DMS153 treated with DMSO at 0.1 percent for 48 hours (cell line): ENCODE measurements at regions not wholly inside any gene's neighbourhood (a gene's known extent, or its start where the extent isn't known, plus 50 kb on each side); places are given as distances from the start of the nearest gene placed in this dataset.

Source experiments
- DNase-seq: peaks from one replicate; lab custom pipeline; 2025; ENCODE audit not compliant: unreplicated experiment; lab: John Stamatoyannopoulos, UW

DNA sequence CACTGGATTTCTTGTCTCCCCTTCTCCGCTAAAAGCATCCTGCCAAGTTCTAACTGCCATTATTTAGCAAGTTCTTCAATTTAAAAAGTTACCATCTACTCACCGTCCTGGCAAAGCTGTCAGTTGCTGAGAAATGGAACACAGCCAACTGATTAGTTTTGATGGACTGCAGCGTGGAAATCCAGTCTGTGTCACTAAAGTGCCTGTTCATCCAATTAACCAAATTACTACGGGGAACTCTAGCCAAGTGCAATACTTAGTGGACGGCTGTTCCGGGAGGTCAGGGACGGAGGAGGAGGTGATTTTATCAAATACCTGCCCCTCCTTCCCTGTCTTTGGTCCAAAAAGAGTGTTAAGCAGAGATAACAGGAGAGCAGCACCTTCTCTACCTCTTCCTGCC is 260.7 kb downstream of the MAF start:
- no peak for DNase-seq

DNA sequence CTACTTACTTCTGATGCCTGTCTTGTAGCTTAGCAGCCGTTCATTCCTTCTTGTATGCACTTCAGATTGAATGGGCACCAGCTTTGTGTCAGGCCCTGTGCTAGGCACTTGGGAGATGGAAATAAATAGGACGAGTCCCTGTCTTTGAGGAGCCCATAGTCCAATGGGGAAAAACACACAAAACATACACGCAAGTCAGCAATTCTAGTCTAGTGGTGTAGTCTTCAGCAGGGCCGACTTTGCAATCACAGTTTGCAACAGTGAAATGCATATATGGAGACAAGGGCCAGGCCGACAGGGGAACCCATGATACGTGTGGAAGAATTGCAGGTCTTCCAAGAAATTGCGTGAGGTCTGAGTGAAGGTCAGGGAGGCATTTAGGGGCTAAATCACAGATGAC is 262.6 kb downstream of the MAF start:
- no peak for DNase-seq

DNA sequence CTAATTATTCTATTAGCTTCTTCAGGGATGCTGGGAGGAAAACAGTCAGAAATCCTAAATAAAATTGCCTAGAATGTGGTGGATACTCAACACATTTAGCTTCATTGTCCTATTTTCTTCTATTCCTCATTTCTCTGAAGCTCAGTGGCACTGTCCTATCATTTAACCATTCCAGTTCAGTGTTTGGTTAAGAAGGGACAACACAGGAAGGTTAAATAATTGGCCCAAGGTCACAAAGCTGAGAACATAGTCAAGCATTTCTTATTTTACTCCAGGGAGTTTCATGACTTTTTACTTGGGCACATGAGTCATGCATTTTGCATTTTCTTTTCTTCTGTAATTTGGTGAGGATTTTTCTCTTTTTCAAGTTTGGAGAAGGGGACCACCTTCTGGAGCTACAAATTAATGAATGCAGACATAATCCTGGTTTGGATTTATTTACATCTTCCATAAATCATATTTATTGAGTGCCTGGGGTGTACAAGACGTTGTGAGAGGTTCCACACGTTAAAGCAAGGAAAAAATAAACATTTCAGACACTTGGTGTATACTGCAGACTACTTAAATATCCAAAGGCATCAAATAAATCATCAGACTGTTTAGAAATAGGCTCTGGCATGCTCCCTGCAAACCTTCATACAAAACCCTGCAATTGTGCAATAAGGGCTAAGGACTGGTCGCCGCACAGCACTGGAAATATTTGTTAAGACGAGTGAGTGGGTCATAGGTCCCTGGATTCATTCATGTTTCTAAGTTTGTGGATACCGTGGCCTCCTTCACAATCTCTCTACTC is 263.9 kb downstream of the MAF start:
- DNase-seq = no peak

DNA sequence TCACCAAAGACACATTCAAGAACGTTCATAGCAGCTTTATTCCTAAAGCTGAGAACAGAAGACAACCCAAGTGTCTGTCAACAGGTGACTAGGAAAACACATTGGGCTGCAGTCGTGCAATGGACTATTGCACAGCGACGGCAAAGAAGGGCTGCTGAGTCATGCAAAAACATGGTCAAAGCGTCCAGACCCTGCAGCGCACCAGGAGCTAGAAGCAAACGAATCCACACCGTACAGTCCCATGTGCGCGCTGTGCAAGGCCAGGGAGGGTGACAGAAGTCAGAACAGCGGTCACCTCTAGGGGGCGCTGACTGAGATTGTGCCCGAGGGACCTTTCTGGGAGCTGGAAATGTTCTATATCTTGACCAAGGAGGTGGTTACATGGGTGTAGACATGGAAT is 266.4 kb downstream of the MAF start:
- DNase-seq = no peak

- no peak for DNase-seq
Measured at GRCh38 chr16:79331066-79331465, 269.5 kb downstream of the MAF start.

DNA sequence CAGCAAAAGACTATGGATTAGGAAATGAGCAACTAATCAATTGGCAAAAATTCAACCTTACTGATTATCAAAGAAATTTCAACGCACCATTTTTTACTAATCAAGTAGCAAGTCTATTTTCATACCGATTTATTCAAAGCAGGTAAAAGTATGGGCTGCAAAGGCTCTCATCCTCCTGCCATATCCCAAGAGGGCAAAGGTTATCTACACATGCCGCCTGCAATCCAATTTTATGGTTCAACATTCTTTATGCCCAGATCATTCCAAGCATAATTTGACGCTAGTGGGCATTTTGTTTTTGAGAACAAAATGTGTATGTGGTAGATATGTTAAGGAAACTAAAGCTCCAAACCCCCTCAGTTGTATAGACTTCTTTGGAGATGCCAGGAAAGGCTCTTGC is 270.6 kb downstream of the MAF start:
- no peak for DNase-seq

GRCh38 chr16:79329166-79329521 is 271.4 kb downstream of the MAF start:
- DNase-seq = no peak

GRCh38 chr16:79328402-79329165 is 272.0 kb downstream of the MAF start:
- DNase-seq = no peak

- DNase-seq = no peak
Measured at GRCh38 chr16:79327836-79328235, 272.7 kb downstream of the MAF start.

DNA sequence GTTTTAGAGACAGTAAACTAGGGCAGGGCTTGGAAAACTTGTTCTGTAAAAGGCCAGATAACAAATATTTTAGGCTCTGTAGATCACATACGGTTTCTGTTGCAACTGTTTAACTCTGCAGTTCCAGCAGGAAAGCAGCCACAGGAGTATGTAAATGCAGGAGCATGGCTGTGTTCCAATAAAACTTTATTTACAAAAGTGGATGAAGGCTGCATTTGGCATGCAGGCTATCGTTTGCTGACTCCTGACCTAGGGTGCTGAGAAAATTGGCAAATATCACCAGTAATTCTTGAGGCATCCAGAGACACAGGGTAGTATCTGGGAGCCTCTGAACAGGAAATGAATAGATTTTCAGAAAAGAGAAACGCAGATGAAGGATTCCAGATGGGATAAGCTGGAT is 274.0 kb downstream of the MAF start:
- no peak for DNase-seq

DNA sequence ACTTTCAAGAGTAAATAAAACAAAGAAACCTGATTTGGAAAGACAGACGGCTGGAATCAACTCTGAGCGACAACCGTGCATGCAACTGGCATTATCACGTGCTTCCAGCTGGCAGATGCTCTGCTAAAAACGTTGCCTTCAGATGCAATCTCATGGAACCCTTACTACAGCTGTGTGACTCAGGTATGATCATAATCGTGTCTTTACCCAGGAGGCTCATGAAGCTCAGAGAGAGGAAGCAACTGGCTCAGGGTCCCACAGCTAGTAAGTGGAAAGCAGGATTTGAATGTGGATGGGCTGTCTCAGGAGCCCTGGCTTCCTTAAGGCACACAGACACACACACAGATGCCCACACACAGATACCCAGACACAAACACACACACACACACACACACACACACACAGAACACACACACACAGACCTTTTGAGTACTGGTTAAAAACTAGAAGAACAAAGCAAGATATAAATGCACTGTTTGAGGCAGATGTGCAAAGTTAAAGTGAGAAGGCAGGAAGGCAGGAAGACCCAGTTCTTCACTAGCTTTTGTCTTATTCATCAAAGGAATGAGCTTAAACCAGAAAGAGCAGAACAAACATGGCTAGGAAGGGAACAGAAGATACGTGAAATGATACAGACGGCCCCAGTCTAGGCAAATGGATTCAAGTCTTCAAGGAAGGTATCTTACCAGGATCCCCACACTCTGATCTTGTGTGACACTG is 275.2 kb downstream of the MAF start:
- no peak for DNase-seq

DNA sequence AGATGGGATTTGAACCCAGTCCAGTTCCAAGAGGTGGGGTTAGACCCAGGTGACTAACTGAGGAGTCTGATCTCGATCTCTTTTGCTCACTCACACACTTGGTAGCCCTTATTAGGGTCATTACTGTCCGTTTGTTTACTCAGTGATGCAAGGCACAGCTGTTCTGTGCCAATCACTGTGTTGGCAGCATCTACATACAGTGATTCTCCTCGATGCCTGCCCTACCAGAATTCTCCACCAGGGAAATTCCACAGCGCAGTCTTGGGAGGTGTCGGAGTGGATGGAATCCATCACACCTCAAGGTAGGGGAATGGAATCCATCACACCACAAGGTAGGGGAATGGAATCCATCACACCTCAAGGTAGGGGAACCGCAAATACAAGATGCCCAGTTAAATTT is 279.6 kb downstream of the MAF start:
- DNase-seq = no peak

GRCh38 chr16:79318143-79318899 is 282.2 kb downstream of the MAF start:
- DNase-seq = no peak

- DNase-seq = no peak
Measured at GRCh38 chr16:79317521-79317920, 283.0 kb downstream of the MAF start.

DNA sequence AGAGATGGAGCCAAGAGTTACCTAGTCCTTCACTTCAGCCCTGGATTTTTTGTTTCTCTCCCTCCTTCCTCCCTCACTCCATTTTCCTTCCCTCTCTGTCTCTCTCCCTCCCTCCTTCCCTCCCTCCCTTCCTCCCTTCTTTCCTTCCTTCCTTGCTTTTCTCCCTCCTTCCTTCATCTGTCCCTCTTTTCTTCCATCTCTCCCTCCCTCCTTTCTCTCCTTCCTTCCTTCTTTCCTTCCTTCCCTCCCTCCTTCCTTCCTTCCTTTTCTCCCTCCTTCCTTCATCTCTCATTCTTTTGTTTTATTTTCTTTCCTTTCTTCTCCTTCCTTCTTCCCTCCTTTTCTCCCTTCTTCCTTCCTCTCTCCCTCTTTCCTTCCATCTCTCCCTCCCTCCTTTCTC is 283.5 kb downstream of the MAF start:
- no peak for DNase-seq

DNA sequence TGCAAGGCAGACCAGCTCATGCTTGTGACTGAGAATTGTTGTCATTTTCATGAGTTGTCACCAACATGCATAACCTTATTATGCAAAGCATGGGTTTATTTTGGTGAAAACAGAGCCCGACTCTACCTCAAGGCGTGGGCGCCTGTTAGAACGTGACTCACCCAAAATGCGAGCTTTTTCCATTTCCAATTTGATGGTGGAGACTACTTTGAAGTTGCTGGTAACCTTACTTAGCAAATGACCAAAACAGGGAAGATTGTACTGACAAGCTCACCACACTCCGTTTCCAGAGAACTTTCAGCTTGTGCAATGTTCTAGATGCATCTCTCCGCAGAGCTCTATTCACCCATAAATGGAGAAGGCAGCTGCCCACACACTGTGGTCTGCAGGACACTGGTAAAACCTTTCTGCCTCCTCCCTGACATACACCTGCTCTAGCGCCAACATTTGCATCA is 284.5 kb downstream of the MAF start:
- no peak for DNase-seq

- DNase-seq = no peak
Measured at GRCh38 chr16:79312502-79312901, 288.0 kb downstream of the MAF start.

DNA sequence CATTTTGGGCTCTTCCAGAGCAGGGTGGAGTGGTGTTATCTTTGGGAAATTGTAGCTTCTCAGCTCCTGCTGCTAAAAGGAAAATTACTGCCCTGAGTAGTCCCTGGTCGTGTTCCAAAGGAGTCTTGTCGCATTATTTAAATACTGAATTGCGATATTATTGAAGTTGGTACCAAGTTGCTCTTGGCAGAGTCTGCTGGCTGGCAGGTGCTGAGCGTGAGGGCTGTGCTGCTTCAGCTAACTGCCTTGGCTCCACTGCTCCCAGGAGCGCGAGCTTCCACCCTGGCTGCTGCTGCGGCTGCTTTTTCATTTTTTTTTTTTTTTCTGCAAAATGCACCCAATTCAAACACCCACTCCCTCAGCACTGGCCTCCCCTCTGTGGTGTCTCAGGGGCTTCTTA is 289.8 kb downstream of the MAF start:
- no peak for DNase-seq

GRCh38 chr16:79309606-79310005 is 290.9 kb downstream of the MAF start:
- DNase-seq = no peak

DNA sequence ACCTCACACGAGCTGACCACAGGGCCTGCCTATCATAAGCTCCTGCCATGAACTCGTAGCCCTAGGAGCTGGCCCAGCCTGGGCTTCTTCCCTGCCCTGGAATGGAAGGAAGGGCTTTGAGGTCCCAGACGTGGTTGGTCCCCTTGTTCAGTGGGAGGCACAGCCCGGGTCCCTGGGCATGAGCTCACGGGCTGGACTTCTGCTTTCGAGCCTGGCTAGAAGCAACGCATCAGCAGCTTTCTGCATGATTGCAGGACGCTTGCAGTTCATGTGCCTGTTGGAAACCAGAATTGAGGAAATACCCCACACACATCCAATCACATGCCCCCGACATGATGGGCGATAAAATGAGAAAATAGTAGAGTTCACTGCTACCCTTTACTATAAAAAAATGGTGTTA is 293.3 kb downstream of the MAF start:
- no peak for DNase-seq

GRCh38 chr16:79305074-79305473 is 295.5 kb downstream of the MAF start:
- DNase-seq = no peak
